Posterior vena cava (tissue), 2 donors: ENCODE measurements at regions not wholly inside any gene's neighbourhood (a gene's known extent, or its start where the extent isn't known, plus 50 kb on each side); places are given as distances from the start of the nearest gene placed in this dataset.

Experiments
- DNase-seq: peaks from one replicate; pipeline ENCODE4 v3.0.0-alpha.2; 2020; ENCODE audit warnings: low spot score
- intact Hi-C, 2 donors: fragments of 100-400 bp; cut with DNase I; formaldehyde crosslinking; loops; one replicate each; pipeline versions ENCODE4 v1.14.1 to v1.14.2; 2022 to 2023
- donor health status: DM: yes; HTN: yes; CAD: no.
- donor health status: DM: yes; HTN: yes; CAD: no.

DNA sequence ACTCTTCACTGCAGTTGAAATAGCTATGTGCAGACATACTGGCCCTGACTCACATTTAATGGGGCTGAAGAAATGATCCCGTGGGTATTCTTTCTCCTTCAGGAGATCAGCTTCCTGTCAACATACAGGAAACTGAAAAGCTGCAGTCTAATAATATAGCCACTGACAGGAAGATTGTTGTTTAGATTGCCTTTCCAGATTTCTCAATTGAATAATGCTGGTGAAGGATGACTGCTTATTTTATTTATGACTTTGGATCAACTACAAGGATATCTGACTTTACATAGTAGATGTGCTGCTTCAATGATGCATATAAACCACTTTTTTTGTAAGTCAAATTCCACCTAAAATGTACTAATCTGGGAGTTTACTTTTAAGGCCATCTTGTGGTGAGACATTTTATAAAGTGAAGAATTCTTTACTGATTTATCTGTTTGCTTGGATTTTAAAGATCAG, 93.4 kb upstream of the MAP4K3 start:
- intact Hi-C loops = no loop called here
- DNase-seq = no peak

- DNase-seq = no peak
- intact Hi-C loops = no loop called here
Observed at GRCh38 chr2:39531220-39531777, 94.2 kb upstream of the MAP4K3 start.

- no peak for DNase-seq
- intact Hi-C loops = no loop called here
Observed at GRCh38 chr2:39532933-39533332, 95.8 kb upstream of the MAP4K3 start.

- intact Hi-C loops = no loop called here
- DNase-seq = no peak
Observed at GRCh38 chr2:39534095-39534711, 97.1 kb upstream of the MAP4K3 start.

GRCh38 chr2:39535636-39536185, 98.6 kb upstream of the MAP4K3 start:
- DNase-seq = no peak
- intact Hi-C loops = no loop called here

GRCh38 chr2:39537150-39537549, 100.1 kb upstream of the MAP4K3 start:
- no peak for DNase-seq
- intact Hi-C loops = no loop called here

DNA sequence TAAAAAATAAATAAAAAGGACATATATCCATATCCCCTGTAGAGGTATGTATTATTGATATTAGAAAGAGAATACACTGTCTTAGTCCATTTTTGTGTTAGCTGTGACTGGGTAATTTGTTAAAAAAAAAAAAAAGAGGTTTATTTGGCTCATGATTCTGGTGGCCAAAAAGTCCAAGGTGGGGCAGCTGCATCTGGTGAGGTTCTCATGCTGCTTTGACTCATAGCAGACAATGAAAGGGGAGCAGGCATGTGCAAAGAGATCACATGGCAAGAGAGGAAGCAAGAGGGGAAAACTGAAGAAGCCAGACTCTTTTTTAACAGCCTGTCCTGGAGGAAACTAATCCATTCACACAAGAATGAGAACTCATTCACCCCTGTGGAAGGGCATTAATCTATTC, 101.6 kb upstream of the MAP4K3 start:
- DNase-seq = no peak
- intact Hi-C loops = no loop called here

DNA sequence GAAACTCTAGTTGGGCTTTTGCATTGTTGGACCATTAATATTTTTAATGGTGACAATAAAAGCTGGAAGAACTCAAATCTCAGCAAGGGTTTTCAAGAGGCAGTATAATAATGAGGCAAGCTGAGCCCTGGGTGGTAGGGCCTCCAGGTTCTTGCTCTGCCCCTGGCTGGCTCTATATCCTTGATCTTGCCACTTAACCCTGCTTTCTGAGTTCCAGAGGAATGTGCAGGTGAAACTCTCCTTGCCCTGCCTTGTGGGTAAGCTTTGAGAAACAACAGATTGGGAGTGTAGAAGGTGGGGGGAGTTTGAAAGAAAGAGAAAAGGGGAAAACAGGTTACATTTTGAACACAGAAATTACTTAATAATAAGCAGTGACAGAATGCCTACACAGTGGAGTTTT, 103.3 kb upstream of the MAP4K3 start:
- no peak for DNase-seq
- intact Hi-C loops = no loop called here

- no peak for DNase-seq
- intact Hi-C loops = no loop called here
Observed at GRCh38 chr2:39541011-39541930, 104.2 kb upstream of the MAP4K3 start.

- no peak for DNase-seq
- intact Hi-C loops = no loop called here
Observed at GRCh38 chr2:39542523-39542922, 105.4 kb upstream of the MAP4K3 start.

GRCh38 chr2:39545957-39546356, 108.9 kb upstream of the MAP4K3 start:
- intact Hi-C loops = no loop called here
- no peak for DNase-seq

DNA sequence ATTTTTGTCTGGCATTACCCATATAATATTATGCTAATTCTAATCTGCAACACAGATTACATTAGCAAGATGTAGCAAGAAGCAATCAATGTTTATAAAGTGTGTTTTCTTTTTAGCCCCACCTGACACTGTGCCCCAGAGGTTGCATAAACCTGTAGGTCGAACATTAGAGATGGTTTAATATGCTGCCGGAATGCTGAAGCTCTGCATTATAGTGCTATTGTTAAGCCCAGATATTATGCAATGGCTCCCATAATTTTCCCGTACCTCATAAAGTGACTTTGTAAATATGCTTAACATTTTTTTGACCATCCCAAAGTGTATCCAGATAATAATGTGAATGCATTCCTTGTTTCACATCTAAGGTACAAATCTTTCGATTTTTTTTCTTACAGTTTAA, 109.3 kb upstream of the MAP4K3 start:
- no peak for DNase-seq

GRCh38 chr2:39546937-39547336, 109.9 kb upstream of the MAP4K3 start:
- DNase-seq = no peak
- intact Hi-C loops = no loop called here

More for the DNA sequence above, 109.3 kb upstream of the MAP4K3 start:
- intact Hi-C loops = no loop called here

DNA sequence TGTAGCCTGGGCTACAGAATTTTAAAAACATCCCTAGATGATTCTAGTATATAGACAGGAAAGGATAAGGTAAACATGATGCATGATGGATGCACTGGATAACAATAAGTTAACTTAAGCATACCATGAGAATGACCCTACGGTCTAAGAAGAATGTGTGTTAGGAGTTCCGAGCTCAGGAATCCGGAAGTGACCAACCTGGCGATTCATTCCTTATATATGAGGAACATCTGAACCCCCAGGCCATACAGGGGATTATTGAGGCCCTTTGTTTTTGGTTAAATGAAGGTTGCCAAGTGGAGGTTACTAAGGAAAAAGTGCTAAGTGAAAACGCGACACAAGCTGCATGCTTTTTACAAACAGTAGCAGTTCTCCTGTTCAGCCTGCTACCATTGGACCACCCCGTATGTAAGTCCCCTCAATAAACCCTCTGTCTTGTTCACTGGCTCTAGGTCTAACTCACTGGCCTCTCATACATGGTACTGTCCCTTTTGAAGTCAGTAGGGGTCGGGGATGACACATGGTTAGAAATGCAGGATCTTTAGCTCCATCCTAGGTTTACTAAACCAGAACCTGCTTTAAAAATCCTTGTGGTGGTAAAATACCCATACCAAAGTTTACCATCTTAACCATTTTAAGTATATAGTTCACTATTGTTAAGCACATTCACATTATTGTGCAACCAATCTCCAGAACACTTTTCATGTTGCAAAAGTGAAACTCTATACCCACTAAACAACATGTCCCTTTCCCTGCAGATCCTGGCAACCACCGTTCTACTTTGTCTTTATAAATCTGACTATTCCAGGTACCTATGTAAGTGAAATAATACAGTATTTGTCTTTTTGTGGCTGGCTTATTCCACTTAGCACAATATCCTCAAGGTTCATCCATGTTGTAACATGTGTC, 111.0 kb upstream of the MAP4K3 start:
- intact Hi-C loops = no loop called here
- DNase-seq = no peak

GRCh38 chr2:39549000-39549399, 111.9 kb upstream of the MAP4K3 start:
- intact Hi-C loops = no loop called here

GRCh38 chr2:39549718-39550464, 112.8 kb upstream of the MAP4K3 start:
- intact Hi-C loops = no loop called here
- no peak for DNase-seq

More at GRCh38 chr2:39549000-39549399, 111.9 kb upstream of the MAP4K3 start:
- no peak for DNase-seq

DNA sequence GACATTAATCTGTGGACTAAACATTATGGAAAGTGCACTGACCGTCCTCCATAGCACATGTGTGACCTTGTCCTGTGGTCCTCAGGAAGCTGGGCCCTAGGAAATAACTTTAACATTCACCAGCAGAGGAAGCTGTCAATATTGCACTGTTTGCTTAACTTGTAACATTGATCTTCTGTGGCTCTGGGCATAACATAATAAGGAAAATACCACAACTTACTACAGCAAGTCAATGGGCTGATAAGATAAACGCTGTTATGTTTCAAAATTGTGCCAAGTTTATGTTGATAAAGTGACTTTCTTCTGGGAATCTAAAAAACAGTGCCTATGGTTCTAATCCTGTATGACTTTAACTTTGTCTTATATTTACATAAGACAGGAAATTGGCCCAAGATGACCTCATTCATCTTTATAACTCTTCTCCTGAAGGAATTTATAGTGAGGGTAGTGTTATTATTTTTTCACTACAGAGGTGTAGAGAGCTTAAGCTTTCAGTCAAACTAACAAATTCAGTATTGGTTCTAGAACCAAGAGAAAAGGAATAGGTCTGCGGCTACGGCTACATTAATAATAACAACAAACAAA, 113.7 kb upstream of the MAP4K3 start:
- DNase-seq = no peak
- intact Hi-C loops = no loop called here

GRCh38 chr2:39558906-39559305, 106.8 kb upstream of the TMEM178A start:
- intact Hi-C loops = no loop called here
- DNase-seq = no peak
